NT2/D1 (cell line): ENCODE measurements at regions not wholly inside any gene's neighbourhood (a gene's known extent, or its start where the extent isn't known, plus 50 kb on each side); places are given as distances from the start of the nearest gene placed in this dataset.

Source experiments
- YY1 ChIP-seq: IDR thresholded peaks from 2 replicates; pipeline ENCODE4 v1.6.1; 2011; ENCODE audit not compliant: insufficient read length, insufficient read depth
- ZNF274 ChIP-seq: IDR thresholded peaks from 2 replicates; pipeline ENCODE4 v1.6.1; 2011; ENCODE audit warnings: mild to moderate bottlenecking, low read depth, low read length

GRCh38 chr3:180215866-180216265, 179.1 kb upstream of the PEX5L start:
- TF ChIP-seq YY1 (no peak), ZNF274 (no peak)
